ENCODE measurements at regions not wholly inside any gene's neighbourhood (a gene's known extent, or its start where the extent isn't known, plus 50 kb on each side); places are given as distances from the start of the nearest gene placed in this dataset.
"Not testable (repeated sequence)": the region's sequence is repeated elsewhere in the genome, so short reads cannot be mapped to it uniquely, and the experiment has no call there.

- not testable (repeated sequence) for H3K36me3 Mint-ChIP-seq; DNase-seq; H3K27ac Mint-ChIP-seq; H3K4me1 Mint-ChIP-seq; H3K27me3 Mint-ChIP-seq (ENCODE audit: low read depth in 3 of 3); H3K4me3 Mint-ChIP-seq
- H3K9me3 Mint-ChIP-seq = peaks cover 12 to 20% (median 14%) of the 10 kb centered on the region in 6 donors
Measured at GRCh38 chr21:10405331-10405730, 116.1 kb upstream of the TPTE start.

DNA sequence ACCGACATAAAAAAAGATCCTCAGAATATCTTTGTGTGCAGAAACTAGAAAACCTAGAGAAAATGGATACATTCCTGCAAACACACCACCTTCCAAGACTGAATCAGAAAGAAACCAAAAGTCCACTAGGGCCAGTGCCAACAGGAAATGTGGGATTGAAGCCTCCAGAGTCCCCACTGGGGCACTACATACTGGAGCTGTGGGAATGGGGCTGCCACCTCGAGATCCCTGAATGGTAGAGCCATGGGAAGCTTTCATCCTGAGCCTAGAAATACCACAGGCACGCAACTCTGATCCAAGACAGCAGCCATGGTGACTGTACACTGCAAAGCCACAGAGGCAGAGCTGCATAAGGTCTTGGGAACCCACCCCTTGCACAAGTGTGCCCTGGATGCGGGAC, 111.6 kb upstream of the TPTE start:
- not testable (repeated sequence) for H3K27ac Mint-ChIP-seq; H3K27me3 Mint-ChIP-seq (ENCODE audit: low read depth in 3 of 3); DNase-seq; H3K36me3 Mint-ChIP-seq; H3K4me1 Mint-ChIP-seq; H3K4me3 Mint-ChIP-seq
- peaks cover 5 to 12% (median 8%) of the 10 kb centered on the region in 6 donors for H3K9me3 Mint-ChIP-seq

DNA sequence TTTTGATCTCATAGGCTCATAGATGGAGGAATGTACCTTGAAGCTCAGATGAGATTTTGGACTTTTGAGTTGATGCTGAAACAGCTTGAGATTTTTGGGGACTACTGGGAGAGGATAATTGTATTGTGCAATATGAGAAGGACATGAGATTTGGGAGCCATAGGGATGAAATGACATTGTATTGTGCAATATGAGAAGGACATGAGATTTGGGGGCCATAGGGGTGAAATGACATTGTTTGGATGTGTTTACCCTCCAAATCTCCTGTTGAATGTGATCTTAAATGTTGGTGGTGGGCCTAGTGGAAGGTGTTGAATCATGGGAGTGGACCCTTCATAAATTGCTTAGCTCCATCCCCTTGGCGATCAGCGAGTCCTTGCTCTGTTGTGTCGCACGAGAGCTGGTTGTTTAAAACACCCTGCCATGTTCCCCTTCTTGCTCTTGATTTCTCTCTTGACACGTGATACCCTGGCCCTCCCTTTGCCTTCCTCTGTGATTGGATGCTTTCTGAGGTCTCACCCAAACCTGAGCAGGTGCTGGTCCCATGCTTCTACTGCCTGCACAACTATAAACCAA, 110.9 kb upstream of the TPTE start:
- not testable (repeated sequence) for H3K9me3 Mint-ChIP-seq; H3K4me3 Mint-ChIP-seq; DNase-seq; H3K27me3 Mint-ChIP-seq (ENCODE audit: low read depth in 3 of 3); H3K4me1 Mint-ChIP-seq; H3K36me3 Mint-ChIP-seq; H3K27ac Mint-ChIP-seq

- not testable (repeated sequence) for DNase-seq
Measured at GRCh38 chr21:10411776-10412526, 109.4 kb upstream of the TPTE start.

GRCh38 chr21:10412928-10413246, 108.5 kb upstream of the TPTE start:
- H3K4me1 Mint-ChIP-seq; H3K27ac Mint-ChIP-seq; DNase-seq; H3K9me3 Mint-ChIP-seq; H3K36me3 Mint-ChIP-seq; H3K27me3 Mint-ChIP-seq (ENCODE audit: low read depth in 3 of 3); H3K4me3 Mint-ChIP-seq: not testable (repeated sequence)

More at GRCh38 chr21:10411776-10412526, 109.4 kb upstream of the TPTE start:
- H3K27ac Mint-ChIP-seq; H3K27me3 Mint-ChIP-seq (ENCODE audit: low read depth in 3 of 3); H3K9me3 Mint-ChIP-seq; H3K36me3 Mint-ChIP-seq; H3K4me3 Mint-ChIP-seq; H3K4me1 Mint-ChIP-seq: not testable (repeated sequence)

DNA sequence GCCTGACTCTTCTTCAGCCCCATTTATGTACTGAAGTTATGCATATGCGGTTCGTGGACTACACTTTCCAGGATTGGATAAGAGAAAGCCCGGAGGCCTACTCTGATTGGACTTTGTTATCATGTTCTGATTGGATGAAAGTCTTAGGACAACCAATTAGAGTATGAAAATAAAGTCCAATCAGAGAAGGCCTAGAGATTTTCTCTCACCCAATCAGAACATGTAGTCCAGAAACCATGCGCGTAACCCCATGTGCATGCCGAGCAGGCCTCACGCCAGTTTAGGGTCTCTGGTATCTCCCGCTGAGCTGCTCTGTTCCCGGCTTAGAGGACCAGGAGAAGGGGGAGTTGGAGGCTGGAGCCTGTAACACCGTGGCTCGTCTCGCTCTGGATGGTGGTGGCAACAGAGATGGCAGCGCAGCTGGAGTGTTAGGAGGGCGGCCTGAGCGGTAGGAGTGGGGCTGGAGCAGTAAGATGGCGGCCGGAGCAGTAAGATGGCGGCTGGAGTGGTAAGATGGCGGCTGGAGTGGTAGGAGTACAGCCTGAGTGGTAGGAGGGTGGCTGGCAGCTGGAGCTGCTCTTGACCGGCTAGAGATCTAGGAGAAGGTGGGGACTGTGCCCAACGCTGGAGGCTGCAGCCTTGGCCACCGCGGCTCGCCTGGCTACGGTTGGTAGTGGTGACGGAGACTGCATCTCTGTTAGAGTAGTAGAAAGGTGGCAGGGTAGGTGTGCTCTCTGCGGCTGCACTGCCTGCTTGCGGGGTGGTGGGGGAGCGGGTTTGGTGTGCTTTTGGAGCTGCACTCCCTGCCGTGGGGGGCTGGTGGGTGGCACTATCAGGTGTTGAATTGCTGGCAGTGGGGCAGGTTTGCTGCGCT, 107.9 kb upstream of the TPTE start:
- not testable (repeated sequence) for H3K36me3 Mint-ChIP-seq; H3K9me3 Mint-ChIP-seq; DNase-seq; H3K4me3 Mint-ChIP-seq; H3K27me3 Mint-ChIP-seq (ENCODE audit: low read depth in 3 of 3); H3K4me1 Mint-ChIP-seq; H3K27ac Mint-ChIP-seq

DNA sequence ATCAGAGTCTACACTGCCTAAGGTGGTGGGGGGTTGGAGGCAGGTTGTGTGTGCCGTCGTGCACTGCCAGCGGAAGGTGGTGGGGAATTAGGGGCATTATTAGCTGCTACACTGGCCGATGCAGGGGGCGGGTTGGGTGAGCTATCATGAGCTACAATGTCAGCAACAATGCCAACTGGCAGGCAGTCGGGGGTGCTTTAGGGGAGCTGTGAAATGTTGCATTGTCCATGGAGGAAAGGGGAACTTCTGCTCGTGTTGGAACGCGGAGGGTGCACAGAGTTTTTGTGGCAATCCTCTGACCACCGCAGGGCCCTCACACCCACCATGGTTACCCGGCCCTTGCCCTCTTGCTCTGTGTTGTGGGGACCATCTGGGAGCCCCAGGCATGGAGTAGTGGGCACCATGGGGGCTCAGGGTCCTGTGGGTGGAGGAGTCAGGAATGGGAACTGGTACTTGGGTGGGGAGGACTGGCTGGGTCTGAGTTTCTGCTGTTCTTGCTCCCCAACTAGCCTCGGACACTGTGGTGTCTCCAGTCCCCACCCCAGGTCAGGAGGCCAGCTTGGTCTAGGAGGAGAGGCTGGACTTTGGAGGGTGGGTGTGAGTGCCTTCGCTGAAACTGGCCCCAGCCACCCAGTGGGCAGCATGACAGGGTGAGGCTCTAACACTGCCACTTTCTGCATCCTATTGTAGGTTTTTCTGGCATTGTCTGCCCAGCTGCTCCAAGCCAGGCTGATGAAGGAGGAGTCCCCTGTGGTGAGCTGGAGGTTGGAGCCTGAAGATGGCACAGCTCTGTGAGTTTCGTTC, 107.1 kb upstream of the TPTE start:
- H3K27me3 Mint-ChIP-seq (ENCODE audit: low read depth in 3 of 3); H3K36me3 Mint-ChIP-seq; DNase-seq; H3K4me1 Mint-ChIP-seq; H3K9me3 Mint-ChIP-seq; H3K4me3 Mint-ChIP-seq; H3K27ac Mint-ChIP-seq: not testable (repeated sequence)

DNA sequence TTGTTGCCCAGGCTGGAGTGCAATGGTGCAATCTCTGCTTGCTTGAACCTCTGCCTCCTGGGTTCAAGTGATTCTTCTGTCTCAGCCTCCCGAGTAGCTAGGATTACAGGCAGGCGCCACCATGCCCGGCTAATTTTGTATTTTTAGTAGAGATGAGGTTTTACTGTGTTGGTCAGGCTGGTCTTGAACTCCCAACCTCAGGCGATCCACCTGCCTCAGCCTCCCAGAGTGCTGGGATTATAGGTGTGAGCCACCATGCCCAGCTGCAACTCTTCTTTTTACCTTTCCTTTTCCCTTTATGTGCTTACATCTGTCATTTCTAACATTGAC, 106.5 kb upstream of the TPTE start:
- H3K4me3 Mint-ChIP-seq; H3K36me3 Mint-ChIP-seq; H3K27ac Mint-ChIP-seq; H3K4me1 Mint-ChIP-seq; H3K27me3 Mint-ChIP-seq (ENCODE audit: low read depth in 3 of 3); H3K9me3 Mint-ChIP-seq; DNase-seq: not testable (repeated sequence)

DNA sequence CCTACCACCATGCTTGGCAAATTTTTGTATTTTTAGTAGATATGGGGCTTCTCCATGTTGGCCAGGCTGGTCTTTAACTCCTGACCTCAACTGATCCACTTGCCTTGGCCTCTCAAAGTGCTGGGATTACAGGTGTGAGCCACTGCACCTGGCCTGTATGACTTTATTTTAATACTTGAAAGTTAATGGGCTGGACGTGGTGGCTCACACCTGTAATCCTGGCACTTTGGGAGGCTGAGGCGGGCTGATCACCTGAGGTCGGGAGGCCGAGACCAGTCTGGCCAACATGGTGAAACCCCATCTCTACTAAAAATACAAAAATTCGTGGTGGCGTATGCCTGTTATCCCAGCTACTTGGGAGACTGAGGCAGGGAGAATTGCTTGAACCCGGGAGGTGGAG, 105.9 kb upstream of the TPTE start:
- not testable (repeated sequence) for H3K36me3 Mint-ChIP-seq; H3K4me1 Mint-ChIP-seq; H3K4me3 Mint-ChIP-seq; H3K27ac Mint-ChIP-seq; H3K9me3 Mint-ChIP-seq; H3K27me3 Mint-ChIP-seq (ENCODE audit: low read depth in 3 of 3); DNase-seq

DNA sequence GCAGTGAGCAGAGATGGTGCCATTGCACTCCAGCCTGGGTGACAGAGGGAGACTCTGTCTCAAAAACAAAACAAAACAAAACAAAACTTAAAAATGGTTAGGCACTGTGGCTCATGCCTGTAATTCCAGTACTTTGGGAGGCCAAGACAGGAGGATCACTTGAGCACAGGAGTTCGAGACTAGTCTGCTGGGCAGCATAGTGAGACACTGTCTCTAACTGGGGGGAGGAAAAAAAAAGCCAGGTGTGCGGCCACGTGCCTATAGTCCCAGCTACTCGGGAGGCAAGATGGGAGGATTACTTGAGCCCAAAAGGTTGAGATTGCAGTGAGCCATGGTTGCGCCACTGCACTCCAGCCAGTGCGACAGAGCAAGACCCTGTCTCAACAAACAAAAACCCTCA, 105.5 kb upstream of the TPTE start:
- not testable (repeated sequence) for H3K4me1 Mint-ChIP-seq; H3K27ac Mint-ChIP-seq; H3K4me3 Mint-ChIP-seq; H3K27me3 Mint-ChIP-seq (ENCODE audit: low read depth in 3 of 3); H3K9me3 Mint-ChIP-seq; H3K36me3 Mint-ChIP-seq; DNase-seq

GRCh38 chr21:10416691-10417447, 104.5 kb upstream of the TPTE start:
- DNase-seq; H3K36me3 Mint-ChIP-seq; H3K4me3 Mint-ChIP-seq; H3K27ac Mint-ChIP-seq; H3K9me3 Mint-ChIP-seq; H3K27me3 Mint-ChIP-seq (ENCODE audit: low read depth in 3 of 3); H3K4me1 Mint-ChIP-seq: not testable (repeated sequence)

DNA sequence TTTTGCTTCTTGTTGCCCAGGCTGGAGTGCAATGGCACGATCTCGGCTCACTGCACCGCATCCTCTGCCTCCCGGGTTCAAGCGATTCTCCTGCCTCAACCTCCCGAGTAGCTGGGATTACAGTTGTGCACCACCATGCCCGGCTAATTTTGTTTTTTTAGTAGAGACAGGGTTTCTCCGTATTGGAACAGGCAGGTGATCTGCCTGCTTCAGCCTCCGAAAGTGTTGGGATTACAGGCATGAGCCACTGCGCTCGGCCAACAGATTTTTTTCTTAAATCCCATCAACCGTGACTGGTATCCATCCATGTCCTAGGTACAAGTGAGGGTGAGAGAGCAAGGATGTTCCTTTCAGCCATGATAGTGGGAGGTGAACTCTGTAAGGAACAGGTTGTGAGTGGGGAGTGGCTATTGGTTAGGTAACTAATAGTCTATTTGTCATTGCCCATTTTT, 103.8 kb upstream of the TPTE start:
- not testable (repeated sequence) for H3K9me3 Mint-ChIP-seq; H3K27ac Mint-ChIP-seq; DNase-seq; H3K36me3 Mint-ChIP-seq; H3K4me1 Mint-ChIP-seq; H3K4me3 Mint-ChIP-seq; H3K27me3 Mint-ChIP-seq (ENCODE audit: low read depth in 3 of 3)

DNA sequence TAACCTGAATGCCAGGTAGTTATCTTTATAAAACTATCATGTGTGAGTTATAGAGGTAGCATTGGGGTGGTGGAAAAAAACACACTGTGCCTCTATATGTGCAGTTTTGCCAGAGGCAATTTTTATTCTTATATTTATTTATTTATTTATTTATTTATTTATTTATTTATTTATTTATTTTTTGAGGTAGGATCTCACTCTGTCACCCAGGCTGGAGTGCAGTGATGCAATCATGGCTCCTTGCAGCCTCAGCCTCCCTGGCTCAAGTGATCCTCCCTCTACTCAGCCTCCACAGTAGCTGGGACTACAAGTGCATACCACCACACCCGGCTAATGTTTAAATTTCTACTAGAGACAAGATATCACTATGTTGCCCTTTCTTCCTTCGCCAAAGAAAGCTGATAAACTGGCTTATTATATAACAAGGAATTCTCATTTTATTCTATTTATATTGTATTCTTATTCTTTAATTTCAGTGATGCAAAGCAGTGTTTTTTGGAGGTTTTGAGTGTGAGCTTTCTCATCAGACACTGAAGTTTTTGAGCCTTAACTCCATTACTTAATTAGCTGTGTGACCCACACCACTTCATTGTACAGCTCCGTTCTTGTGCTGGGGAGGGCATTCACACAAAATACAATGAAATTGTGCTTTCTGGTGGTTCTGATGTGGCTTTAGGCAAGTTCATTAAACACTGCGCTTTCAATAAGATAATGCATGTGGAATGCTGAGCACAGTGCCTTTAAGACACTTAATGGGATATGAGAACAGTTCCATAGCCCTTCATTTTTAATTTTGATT, 102.9 kb upstream of the TPTE start:
- not testable (repeated sequence) for H3K4me3 Mint-ChIP-seq, H3K27ac Mint-ChIP-seq, DNase-seq

More for the DNA sequence above, 102.9 kb upstream of the TPTE start:
- H3K27me3 Mint-ChIP-seq (ENCODE audit: low read depth in 3 of 3); H3K9me3 Mint-ChIP-seq; H3K36me3 Mint-ChIP-seq; H3K4me1 Mint-ChIP-seq: not testable (repeated sequence)

Data from immature natural killer cell (primary cell).